ENCODE measurements at regions not wholly inside any gene's neighbourhood (a gene's known extent, or its start where the extent isn't known, plus 50 kb on each side); places are given as distances from the start of the nearest gene placed in this dataset.

DNA sequence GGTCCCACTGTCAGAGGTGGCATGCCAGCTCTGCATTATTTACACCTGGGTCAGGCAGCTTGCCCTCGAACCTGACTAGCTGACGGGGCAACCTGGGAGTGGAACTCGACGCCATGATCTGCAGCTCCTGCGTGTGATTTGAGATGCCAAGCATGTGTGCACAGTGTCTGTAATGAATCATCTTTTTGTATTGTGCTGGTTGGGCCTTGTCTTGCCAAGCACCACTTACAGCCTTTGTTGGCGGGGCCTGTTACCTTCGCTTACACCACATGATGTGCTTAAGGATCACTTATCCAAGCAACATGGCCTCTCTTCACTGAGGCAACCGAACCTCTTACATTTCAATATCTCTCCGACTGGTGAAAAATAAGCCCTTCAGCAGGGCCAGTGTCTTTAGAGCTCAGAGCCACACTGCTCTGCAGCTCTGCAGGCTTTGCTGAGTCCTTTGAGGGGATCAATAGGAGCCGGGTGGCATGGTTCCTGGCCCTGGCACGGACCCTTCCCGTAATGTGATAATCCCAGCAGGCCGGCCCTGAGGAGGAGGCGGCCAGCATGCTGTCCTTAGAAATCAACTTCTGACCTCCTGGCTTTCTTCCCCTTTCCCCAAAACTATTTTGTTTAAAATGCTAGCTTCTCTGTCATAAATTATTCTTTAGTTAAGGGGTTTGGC lies 297.7 kb upstream of the CD180 start:
- no peak for DNase-seq

DNA sequence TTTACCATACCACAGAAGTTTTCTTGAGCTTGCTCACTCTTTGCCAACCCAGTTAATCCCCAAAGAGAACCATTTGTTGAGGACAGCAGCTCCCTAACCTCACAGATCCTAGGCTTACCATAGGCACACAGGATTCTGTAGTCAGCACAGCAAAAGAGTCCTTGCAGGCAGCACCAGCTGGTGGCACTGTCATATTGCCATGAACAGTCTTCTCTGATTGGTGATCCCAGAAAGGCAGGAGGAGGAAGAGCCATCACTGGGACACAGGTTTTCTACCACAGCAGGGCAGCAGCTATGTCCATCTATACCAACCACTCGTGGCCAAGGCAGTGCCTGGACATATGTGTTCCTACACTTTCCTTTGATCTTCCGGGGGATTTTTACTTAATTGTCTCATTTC lies 297.1 kb upstream of the CD180 start:
- DNase-seq: peak; percentile 12 to 46 (median 34)

DNA sequence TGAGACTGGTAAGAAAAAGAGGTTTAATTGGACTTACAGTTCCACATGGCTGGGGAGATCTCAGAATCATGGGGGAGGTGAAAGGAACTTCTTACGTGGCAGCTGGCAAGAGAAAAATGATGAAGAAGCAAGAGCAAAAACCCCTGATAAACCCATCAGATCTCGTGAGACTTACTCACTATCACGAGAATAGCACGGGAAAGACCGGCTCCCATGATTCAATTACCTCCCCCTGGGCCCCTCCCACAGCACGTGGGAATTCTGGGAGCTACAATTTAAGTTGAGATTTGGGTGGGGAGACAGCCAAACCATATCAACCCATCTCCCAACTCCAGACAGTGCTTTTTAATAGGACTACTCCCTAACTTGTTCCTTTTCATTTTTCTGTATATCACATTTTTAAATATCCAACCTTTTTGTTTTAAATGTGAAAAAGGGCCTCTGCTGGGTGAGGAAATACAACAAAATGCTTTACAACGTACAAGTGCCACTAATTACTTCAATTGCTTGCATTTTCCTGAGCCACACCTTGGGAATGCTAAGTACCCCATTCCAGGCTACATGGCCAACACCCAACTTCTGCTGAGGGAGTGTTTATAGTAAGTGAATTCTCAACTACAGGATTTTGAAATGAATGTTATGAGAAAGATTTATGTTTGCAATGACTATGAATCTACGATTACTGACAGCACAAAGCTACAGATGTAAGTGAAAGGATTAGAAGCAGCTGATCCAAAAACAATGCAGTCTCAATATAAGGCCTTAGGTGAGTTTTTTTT lies 294.1 kb upstream of the CD180 start:
- DNase-seq: no peak

DNA sequence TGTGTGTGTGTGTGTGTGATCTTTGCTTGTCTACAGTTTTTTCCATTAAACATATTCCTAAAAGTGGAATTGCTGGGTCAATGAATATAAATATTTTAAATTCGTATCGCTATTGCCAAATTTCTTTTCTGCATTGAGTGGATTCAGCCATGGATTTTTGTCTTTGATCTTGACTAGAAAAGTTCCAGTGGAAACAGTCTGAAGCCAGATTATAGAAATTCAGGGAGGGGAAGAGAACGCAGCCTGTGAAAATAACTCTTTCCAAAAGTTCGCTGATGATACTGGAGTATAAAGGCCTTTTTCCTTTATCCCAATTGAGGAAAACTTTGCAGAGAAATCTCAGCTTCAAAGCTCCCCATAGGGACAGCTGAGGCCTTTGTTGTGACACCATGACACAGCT lies 292.3 kb upstream of the CD180 start:
- DNase-seq: no peak

DNA sequence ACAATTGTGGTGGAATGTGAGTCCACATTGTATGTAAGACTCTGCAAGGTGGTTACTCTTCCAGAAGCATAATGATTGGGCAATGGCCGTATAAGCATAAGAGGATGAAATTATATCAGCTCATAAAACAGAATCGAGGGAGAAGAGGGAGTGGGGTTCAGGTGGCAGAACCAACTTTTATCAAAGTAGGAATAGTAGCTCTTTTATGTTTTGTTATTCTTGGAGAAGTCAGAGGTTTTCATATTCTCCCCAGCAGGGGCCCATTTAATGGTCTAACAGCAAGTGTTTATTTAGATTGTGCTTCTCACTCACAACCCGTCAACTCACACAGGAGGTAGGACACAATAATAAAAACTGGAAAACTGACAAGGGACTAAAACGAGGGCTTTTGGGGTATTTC lies 291.3 kb upstream of the CD180 start:
- no peak for DNase-seq

DNA sequence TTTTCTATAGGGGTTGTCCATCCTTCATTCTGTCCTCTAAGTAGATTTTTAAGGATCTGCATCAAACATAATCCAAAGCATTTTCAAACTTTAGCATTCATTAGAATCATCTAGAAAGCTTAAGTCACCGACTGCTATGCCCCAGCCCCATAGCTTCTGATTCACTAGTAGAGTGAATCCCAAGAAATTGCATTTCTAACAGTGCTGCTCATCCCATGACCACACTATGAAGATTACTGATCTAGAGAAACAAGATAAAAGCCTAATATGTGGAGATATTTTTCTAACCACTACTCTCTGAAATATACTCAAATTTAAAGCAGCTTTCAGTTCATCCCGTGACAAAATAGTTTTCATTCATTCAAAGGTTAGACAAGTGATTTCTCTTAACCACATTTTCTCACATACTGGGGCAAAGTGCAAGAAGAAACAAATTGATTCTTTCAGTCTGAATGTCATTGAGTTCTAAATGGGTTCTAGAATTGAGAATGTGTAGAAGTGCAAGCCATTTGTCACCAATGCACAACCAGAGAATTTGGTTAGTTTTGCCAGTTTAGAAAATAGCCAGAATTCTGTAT lies 286.9 kb upstream of the CD180 start:
- no peak for DNase-seq

DNA sequence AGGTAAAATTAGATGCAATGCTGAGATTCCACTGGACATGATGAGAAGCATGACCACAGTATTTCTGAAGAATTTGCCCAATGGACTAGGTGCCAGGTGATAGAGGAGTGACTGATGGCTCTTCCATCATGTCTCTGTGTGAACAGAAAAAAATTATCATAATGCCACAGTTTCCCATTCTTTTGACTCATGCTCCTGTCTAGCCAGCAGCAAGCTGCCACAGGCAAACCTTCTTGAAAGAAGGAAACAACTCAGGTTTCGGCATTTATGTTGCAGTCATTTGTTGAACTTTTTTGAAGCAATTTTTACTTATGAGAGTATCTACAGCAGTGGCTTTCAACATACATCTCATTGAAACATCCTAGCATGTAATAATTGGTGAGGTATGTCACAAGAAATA lies 284.8 kb upstream of the CD180 start:
- DNase-seq: no peak

DNA sequence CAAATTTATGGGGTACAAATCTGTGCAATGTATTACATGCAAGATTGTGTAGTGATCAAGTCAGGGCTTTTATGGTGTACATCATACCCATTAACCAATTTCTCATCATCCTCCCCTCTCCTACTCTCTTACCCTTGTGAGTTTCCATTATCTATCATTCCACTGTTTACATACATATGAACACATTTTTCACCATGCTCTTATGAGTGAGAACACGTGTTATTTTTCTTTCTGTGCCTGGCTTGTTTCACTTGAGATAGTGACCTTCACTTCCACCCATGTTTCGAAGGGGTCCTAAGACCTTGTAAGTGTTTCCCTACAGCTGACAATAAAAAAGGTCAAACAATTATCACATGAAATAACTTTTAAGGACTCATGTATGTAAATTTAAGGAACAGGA lies 281.7 kb upstream of the CD180 start:
- no peak for DNase-seq

DNA sequence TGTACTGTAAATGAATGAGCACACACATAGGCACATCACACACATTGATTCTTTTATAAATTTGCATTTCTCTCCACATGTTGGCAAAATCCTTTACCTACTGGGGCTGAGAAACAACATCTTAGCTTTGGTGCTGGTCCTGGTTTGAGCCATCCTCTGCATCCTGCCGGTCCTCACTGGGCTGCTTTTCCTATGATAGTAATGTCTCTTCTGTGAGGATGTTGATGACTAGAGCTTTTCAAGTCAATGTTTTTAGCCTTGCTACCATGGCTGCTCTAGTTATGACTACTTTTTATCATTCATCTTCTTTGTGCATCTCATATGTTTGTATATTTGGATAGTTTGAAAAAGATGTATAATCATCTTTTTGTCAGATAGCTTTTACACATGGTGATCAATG lies 280.4 kb upstream of the CD180 start:
- DNase-seq: no peak

DNA sequence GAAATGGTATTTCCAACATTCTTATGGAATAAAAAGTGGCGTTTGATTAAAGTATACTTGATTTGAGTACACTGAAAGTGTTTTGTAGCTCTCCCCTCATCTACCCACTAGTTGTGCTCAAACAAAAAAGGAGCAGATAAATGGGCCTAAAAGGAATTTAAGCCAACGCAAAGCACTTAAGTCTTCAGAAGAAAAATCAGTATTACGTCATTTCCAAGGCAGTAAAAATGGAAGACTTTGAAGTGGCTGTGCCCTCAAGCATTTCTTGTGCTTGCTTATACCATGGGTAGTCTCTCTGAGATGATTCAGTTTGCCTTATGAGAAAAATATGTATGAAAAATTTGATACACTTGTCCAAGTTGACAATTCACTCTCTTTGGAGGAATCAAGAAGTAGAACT lies 279.9 kb upstream of the CD180 start:
- DNase-seq: no peak

DNA sequence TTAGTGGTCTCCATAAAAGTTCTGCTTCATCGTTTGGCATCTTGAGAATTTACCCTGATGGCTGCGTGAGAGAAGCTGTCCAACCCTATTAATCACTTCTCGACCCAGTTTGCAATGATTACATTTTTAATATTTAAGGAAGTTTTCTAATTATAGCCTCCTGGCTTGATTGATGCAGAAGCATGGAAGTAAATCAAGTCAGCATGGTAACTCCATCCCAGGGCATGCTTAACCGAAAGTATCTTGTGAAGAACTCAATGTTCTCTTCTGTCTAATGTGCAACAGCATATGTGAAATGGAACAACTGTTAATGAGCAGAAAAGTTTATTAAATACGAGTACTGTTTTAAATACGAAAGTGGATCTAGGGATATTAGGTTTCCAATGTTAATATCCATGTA lies 278.9 kb upstream of the CD180 start:
- DNase-seq: no peak

DNA sequence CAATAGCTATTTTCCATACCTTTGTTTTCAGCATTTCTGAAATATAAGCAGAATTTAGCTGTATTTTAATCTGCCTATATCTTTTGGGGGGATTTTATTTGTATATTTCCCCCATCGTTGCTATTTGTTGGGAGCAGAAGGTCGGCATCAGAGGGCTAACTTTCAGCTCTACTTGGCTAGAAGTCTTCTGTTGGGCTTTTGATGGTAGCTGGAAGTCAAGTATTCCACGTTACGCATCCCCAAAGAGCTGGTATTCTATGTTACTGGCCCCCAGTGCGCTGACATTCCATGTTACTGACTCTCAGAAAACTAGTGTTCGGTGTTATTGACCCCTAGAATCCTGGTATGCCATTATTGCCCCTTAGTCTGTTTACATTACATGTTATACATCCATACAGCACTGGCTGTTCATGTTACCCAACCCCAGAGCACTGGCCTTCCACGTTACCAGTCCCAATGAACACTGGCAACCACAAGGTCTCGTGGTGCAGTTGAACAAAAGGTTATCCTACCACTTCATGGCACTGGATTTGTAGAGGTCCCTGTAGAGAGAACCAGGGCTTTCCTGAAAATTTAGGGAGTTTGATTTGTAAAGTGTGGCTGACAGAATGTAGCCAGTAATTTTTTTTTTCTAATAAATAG lies 278.1 kb upstream of the CD180 start:
- no peak for DNase-seq

DNA sequence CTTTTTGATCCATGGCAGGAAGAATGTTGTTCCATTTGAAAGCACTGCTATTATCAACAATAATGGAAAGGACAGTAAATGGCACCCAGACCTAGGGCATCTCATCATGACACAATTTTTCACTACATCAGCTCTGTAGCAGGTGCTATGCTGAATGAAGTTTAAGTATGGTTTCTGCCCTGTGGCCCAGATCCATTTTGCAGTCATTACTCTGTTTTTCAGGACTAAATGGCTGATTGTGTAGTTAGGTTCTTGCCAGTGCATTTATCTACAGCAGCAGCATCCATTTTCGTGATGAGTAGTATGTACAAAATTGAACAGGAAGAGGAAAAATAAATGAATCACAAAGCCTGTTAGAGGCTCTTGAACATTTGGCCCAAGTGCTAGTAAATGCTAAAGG lies 270.5 kb upstream of the CD180 start:
- DNase-seq: no peak

DNA sequence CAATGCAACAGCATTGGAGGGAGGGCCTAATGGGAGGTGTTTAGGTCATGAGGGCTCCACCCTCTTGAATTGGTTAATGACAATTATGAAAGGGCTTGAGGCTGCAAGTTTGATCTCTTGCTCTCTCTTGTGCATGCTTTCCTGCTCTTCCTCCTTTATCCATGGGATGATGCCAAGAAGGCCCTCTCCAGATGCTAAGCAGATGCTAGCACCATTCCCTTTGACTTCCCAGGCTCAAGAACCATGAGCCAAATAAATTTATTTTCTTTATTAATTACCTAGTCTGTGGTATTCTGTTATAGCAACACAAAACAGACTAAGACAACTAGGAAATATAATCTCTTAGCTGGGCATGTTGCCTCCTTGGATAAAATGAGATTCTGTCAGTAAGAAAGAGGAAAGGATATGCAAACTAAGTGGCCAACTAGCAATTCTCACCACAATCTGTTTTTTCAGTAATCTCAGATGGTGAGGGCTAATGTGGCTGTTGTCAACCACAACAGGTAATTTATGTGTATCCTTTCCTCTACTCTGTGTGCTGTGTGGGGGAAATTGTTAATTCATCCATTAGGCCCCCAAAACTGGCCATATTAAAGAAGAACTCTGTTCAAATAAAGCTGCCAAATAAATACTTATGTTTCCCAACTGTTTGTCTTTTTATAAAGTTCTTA lies 269.1 kb upstream of the CD180 start:
- no peak for DNase-seq

DNA sequence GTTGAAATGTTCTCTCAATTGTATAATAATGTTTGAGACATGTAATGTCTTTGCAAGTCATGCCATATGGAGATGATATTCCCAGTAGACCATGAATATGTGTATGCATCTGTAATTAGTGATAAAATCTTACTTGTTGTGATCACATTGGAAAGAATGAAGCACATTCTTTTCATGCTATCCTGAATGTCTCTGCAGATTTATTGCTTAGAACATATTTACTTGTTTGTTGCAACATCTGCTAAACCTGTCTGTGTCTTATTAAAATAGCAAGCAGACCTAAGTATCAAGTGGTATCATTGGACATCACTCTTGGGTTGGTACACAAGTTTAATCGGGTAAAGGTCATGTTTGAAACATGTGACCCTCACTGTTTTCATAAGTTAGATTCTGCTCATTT lies 265.5 kb upstream of the CD180 start:
- DNase-seq: no peak

DNA sequence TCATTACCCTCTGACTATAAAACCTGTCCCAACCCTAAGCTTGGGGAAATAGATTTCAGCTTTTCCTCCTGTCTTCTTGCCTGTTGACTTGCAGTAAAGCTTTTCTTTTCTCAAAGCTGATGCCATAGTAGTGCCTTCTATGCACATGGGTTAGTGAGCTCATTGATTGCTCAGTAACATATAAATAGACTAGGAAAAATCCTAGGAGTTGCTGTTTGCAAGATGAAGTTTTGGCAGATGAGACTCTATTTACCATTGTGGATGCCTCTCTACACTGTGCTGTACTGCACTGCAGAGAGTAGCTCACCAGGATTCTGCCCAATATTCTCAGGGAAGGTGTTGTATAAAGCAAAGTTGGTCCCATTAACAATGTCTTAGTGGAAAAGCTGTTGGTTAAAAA lies 262.7 kb upstream of the CD180 start:
- no peak for DNase-seq

DNA sequence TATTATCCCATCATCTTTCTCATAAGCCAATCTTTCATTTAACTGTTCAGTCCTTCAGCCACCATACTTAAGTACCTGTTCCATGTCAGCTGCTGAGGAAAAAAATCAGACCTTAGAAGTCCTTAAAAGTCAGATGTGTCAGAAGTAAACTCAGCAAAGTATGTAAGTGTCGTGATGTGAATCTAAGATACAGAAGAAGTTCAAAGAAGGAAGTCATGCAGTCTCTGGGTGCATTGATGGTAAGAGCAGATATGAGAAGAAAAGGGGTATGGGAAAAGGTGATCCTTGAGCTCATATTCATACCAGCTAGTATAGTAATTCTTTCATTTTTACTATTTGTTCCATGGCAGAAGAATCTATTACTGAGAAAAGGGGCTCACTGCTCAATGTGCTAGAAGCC lies 259.4 kb upstream of the CD180 start:
- DNase-seq: no peak

DNA sequence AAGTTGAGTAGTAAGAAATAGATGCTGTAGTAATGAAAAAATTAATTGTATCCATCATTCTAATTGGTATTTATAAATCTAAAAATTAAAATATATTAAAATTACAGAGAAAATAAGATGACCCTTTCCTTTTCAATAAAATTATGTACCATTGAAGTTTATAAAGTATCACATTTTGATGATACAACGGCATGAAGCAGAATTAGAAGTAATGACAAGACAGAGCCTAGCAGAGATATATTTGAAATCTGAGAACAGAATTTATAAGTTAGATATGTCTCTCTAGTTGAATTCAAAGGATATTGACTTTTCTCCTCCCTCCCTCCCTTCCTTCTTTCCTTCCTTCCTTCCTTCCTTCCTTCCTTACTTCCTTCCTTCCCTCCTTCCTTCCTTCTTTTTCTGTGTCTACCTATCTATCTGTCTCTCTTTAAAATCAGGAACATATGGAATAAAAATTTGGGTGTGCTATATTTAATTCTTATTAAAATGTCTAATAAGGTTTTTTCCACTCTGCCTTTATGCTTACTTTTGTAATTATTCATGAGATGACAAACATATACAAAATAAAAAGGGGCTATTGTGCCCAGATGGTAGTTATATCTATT lies 258.5 kb upstream of the CD180 start:
- DNase-seq: no peak

DNA sequence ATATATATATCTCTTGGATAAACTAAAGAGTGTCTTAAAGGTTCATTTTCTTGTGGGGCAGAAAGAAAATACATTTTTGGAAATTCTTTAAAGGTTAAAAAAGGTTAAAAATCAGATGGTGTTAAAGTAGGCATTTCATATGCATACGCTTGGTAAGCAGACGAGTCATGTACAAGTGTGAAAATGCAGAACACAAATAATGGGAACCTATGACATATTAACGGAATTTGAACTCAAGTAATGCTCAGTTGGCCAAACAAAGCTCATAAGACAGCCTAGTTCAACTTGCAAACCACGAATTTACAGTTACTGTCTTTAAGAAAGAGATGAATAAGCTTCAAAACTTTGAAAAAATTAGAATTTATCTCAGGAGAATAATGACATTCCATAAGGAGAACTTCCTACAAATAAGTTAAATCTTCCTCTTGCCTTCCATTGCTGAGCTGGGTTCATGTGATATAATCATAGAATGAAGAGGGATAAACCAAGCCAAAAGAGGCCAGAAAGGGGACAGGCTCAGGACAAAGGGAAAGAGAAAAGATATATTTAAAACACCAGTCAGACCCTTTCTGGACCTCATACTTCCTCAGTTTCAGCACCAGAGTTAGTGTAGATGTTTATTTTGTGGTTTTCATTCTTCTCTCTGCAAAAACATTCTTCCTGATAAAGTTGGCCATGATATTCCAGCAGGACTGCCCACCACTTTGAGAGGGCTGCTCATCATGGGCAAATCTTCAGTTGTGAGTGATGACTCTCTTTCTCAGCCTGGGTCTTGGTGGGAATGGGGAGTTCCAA lies 256.7 kb upstream of the CD180 start:
- DNase-seq: peak; percentile 5 to 60 (median 24)

DNA sequence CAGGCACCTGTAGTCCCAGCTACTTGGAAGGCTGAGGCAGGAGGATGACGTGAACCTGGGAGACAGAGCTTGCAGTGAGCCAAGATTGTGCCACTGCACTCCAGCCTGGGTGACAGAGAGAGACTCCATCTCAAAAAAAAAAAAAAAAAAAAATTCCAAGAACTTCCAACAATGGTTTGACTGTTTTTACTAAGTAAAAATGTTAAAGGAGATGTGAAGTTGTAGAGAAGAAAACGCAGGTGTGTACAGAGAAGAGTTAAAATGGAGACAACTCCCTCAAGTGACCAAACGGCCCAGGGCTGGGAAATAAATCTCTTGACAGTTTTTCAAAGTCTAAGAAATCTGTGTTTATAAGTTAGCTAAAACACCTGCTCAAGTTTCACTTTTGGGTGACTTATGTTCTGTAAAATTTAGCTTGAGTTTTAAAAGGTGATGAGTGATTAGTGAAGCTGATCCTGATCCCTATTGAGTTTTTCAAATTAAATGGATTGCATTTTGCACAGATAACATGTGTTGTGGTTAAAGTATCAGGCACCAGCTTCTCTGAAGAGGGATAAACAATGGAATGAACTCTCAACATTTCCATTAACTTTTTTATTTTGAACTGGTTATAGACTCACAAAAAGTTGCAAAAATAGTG lies 255.2 kb upstream of the CD180 start:
- DNase-seq: no peak

DNA sequence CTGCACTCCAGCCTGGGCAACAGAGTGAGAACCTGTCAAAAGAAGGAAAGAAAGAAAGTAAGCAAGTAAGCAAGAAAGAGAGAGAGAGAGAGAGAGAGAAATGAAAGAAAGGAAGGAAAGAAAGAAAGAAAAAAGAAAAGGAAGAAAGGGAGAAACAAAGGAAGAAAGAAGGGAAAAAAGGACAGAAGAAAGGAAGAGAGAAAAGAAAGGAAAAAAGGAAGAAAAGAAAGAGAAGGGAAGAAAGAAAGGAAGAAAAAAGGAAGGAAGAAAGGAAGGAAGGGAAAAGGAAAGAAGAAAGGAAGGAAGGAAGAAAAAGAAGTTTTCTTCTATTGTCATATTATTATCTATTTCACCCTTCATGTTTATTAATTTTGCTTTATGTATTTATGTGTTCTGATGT lies 251.1 kb upstream of the CD180 start:
- no peak for DNase-seq

Data from suppressor macrophage (primary cell).